ENCODE measurements at regions not wholly inside any gene's neighbourhood (a gene's known extent, or its start where the extent isn't known, plus 50 kb on each side); places are given as distances from the start of the nearest gene placed in this dataset.
"Not testable (repeated sequence)": the region's sequence is repeated elsewhere in the genome, so short reads cannot be mapped to it uniquely, and the experiment has no call there.

- TF ChIP-seq SCRT2 (tag by site-specific recombination; IDR thresholded peaks at IDR 0.05), result no peak
Measured at GRCh38 chr2:122713800-122714199, 958.3 kb downstream of the TSN start (continued).

GRCh38 chr2:122720822-122721221 lies 965.4 kb downstream of the TSN start:
- H3K36me3 ChIP-seq (ENCODE audit: control insufficient read depth in 2 of 2, insufficient read depth in 1 of 2, low read length in 2 of 2); POLR2A ChIA-PET; CTCF ChIA-PET; H3K27ac ChIP-seq (ENCODE audit: extremely low read depth, low read depth, low read length); H3K4me1 ChIP-seq (ENCODE audit: control insufficient read depth, insufficient read depth, low read length); H3K9me3 ChIP-seq (ENCODE audit: control insufficient read depth, insufficient read depth, low read depth, low read length); H3K4me3 ChIP-seq (ENCODE audit: low read depth, low read length): not testable (repeated sequence)

- ChIA-PET CTCF (no interaction called here), POLR2A (no interaction called here)
- Histone ChIP-seq H3K27ac (ENCODE audit: extremely low read depth, low read depth, low read length) (no peak overlapping the region), H3K4me1 (ENCODE audit: control insufficient read depth, insufficient read depth, low read length) (no peaks in the 10 kb centered on the region), H3K9me3 (ENCODE audit: control insufficient read depth, insufficient read depth, low read depth, low read length) (no peaks in the 10 kb centered on the region), H3K4me3 (ENCODE audit: low read depth, low read length) (no peak overlapping the region), H3K36me3 (ENCODE audit: control insufficient read depth in 2 of 2, insufficient read depth in 1 of 2, low read length in 2 of 2) (no peaks in the 10 kb centered on the region)
- TF ChIP-seq ZNF518A (tag by site-specific recombination; conservative IDR thresholded peaks at IDR 0.05; ENCODE audit: low read depth), result no peak
- TF ChIP-seq ZNF175 (tag by site-specific recombination; IDR thresholded peaks at IDR 0.05), result no peak
- TF ChIP-seq ZNF211 (tag by site-specific recombination; IDR thresholded peaks at IDR 0.05; ENCODE audit: low read depth), result no peak
- no peak for TF ChIP-seq ZFP37 (tag by site-specific recombination; IDR thresholded peaks at IDR 0.05)
- no peak for TF ChIP-seq ELK4 (IDR thresholded peaks at IDR 0.05; ENCODE audit: borderline replicate concordance, low read depth, low read length)
- TF ChIP-seq ZNF114 (tag by site-specific recombination; IDR thresholded peaks at IDR 0.05), result no peak
- TF ChIP-seq PRDM4 (tag by site-specific recombination; IDR thresholded peaks at IDR 0.05), result no peak
- TF ChIP-seq ZNF391 (tag by site-specific recombination; IDR thresholded peaks at IDR 0.05; ENCODE audit: borderline replicate concordance, low read depth), result no peak
- no peak for TF ChIP-seq EGR2 (tag by site-specific recombination; IDR thresholded peaks at IDR 0.05; ENCODE audit: low read depth)
- no peak for TF ChIP-seq ZNF544 (tag by site-specific recombination; IDR thresholded peaks at IDR 0.05)
- no peak for TF ChIP-seq KLF8 (tag by site-specific recombination; IDR thresholded peaks at IDR 0.05)
- no peak for TF ChIP-seq ZNF394 (tag by site-specific recombination; IDR thresholded peaks at IDR 0.05; ENCODE audit: borderline replicate concordance)
- TF ChIP-seq ZNF777 (tag by site-specific recombination; IDR thresholded peaks at IDR 0.05; ENCODE audit: borderline replicate concordance), result no peak
- no peak for TF ChIP-seq ZNF645 (tag by site-specific recombination; IDR thresholded peaks at IDR 0.05)
- TF ChIP-seq ZNF707 (tag by site-specific recombination; IDR thresholded peaks at IDR 0.05), result no peak
- TF ChIP-seq REPIN1 (tag by site-specific recombination; IDR thresholded peaks at IDR 0.05; ENCODE audit: low read depth), result no peak
- no peak for TF ChIP-seq CTCF (tag by site-specific recombination; IDR thresholded peaks at IDR 0.05)
- no peak for TF ChIP-seq ZNF560 (tag by site-specific recombination; IDR thresholded peaks at IDR 0.05; ENCODE audit: borderline replicate concordance)
- no peak for TF ChIP-seq SALL2 (tag by site-specific recombination; IDR thresholded peaks at IDR 0.05; ENCODE audit: borderline replicate concordance)
- TF ChIP-seq ZNF549 (tag by site-specific recombination; IDR thresholded peaks at IDR 0.05), result no peak
Measured at GRCh38 chr2:122734766-122735424, 979.4 kb downstream of the TSN start.
